HG02610 (cell line): ENCODE measurements at regions not wholly inside any gene's neighbourhood (a gene's known extent, or its start where the extent isn't known, plus 50 kb on each side); places are given as distances from the start of the nearest gene placed in this dataset.
A peak's percentile ranks its signal among the peaks of the same experiment; 100 is the strongest.
"Not testable (repeated sequence)": the region's sequence is repeated elsewhere in the genome, so short reads cannot be mapped to it uniquely, and the experiment has no call there.

Experiments
- ATAC-seq: cut with Tn5 transposase; IDR thresholded peaks from one replicate; pipeline ENCODE4 v1.9.1; 2021; ENCODE audit warnings: mild to moderate bottlenecking, moderate library complexity; ENCODE audit not compliant: unreplicated experiment

DNA sequence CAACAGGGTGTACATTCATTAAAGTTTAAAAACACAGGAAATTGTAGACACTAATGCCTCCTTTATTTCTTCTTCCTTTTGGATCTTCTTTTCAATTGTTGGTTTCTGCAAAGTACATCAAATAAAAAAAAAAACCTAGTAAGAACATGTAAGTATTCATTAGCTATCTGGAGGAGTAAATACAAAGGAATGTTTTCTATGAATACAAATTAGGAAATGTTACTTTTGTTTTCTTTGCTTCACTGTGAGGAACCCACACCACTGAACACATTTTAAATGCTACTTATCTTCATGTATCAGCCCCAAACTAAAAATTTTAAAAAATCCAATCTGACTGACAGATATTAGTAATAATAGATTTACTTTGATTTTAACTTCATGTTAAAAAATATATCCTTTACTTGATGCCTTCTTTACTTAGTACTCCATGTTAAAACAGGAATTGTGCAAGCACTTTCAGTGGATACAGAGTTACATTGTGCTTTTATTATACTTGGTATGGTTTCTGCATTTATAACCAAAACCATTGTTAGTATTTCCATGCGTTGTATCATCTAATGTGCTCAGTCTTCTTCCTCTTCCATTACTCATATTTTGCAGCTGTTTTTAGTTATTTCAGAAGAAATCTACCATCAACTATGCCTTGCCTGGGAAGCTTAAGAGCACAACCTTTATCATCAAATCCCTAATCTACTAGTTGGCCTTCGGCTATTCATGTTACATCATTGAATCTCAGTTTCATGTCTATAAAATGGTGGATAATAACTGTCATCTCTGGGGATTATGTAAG is 236.9 kb upstream of the DPYD start:
- ATAC-seq = no peak

DNA sequence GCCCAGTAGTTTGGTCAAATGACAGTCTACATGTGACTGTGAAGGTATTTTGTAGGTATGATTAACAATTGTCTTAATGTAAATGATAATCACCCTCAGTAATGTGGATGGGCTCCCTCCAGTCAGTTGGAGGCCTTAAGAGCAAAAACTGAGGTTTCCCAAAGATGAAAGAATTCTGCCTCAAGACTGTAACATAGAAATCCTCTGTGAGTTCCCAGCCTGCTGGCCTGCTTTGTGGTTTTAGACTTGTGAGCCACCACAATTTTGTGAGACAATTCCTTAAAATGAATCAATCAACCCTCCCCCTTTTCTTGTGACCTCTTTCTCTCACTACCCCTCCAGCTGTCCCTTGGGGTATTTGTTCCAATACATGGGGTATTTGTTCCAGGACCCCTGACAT is 226.4 kb upstream of the DPYD start:
- ATAC-seq = no peak

DNA sequence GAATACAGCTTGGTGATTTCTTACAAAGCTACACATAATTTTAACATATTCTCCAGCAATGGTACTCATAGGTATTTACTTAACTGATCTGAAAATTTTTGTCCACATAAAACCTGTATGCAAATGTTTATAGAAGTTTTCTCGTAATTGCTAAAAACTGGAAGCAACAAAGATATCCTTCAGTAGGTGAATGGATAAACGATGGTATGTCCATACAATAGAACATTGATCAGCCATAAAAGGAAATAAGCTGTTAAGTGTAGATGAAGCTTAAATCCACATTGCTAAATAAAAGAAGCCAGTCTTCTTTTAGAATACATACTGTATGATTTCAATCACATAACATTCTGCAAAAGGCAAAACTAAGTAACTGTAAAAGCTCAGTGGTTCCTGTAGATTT is 224.8 kb upstream of the DPYD start:
- ATAC-seq = no peak

DNA sequence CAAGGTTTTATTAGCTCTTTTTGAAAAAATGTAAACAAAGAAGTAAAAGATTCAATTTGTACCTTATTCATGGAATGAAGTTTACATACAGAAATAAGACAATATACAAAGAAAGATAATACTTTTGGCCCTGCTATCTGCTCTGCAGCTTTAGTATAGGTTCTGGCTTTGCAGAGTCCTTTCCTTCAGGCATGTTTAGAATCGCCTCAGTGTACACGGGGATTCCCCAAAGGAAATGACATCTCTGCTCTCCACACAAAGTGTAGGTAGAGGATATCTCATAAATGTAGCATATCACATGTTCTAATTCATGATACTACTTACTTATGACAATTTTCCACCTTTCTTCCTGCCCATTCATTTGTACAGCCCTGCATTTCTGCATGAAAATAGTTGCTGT is 222.6 kb upstream of the DPYD start:
- ATAC-seq = peak; percentile 86

DNA sequence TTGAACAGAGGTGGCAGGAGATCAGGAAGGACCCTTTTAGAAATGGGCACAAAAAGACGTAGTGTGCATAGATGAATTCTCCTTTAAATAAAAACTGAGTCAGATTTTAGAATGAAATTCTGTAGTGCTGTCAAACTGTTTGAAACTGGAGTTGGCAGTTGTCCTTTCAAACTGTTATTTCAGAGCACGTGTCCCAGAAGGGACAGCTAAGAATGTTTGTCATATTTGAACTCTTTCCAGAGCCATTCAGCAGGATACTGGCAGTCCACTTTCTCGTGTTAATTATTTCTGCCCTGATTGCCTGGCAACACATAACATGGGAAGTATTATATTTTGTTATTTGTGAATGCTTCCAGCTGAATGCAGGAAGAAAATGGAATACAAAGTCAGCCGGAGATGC is 212.3 kb upstream of the DPYD start:
- no peak for ATAC-seq

DNA sequence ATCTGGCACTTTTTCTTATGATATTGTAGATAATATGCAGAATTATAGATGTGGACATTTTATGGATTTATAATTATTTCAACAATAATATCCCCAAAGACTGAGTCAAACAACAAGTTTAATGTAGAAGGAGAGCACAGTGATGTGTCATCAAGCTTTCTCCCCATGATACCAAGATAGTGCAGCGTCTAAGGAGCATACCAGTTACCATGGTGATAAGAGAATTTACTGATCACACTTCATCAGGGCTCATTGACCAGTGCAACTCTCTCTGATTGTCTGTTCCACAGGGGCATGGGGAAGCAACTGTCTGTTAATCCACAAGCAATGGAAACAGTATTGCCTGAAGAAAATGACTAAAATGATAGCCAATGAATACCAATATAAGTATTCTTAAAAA is 209.6 kb upstream of the DPYD start:
- ATAC-seq = no peak

DNA sequence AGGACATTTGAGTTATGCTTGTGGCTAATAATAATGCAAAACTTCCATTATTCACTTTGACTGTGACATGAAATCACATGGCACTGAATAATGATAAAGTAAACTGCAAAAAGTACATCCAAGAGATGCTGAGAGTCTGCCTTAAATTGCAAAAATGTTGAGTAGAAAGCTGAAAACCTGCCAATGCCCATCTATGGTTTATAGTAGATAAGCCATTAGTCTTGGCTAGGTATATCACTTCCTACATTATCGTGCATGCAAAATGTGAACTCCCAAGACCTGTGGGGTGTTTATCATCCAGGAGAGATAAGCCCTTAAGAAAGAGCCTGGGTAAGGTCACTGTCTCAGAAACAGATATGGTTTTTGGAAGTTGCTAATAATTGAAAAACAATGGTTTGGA is 208.7 kb upstream of the DPYD start:
- ATAC-seq = no peak

DNA sequence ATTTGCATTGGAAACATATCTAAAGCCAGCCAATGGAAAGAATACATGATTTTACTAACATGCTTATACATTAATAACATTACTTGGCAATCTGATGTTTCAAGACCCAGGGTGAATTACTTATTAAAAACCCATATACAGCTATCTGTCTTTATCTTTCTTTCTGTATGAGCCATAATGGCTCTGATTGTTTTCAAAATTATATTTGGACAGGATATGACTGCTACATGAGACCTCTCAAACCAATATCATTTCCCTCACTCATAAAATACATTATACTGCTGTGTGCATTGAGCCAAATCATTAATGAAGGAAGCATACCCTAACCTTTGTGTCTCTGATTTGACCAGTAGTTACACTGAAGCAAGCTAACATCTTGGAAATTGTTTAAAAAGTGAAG is 205.9 kb upstream of the DPYD start:
- no peak for ATAC-seq

DNA sequence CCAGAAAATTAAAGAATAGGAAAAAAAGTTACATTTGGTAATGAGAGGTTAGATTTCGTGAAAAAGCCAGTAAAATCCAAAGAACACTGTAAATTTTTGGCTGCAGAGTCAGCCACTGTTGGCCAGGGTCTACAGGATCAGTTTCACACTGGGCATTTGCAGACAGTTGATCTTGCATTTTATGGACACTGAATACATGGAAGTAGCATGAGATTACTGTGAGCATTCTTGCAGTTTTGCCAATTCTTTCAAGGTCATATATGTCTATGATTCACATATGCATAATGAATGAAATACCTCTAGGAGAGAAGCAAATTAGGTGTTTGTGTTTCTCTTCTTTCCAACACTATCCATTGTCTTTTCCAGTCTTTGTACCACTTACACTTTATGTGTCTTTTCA is 200.8 kb upstream of the DPYD start:
- ATAC-seq = no peak

DNA sequence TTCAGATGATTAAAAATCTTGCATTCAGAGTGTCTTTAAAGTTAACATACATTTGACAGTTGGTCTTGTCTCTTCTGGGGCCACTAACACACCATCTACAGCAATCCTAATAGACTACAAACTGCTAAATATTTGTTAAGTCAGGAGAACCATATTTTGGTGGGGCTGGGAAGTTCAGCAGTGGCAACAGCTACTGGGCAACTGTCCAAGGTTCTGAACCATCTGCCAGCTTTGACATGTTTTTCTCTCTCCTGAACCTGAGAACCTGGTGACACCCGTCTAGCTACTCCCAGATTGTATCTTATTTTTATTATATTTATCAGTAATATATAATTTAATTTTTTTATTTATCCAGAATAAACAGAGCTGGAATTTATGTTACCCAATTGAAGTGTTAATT is 199.0 kb upstream of the DPYD start:
- no peak for ATAC-seq

DNA sequence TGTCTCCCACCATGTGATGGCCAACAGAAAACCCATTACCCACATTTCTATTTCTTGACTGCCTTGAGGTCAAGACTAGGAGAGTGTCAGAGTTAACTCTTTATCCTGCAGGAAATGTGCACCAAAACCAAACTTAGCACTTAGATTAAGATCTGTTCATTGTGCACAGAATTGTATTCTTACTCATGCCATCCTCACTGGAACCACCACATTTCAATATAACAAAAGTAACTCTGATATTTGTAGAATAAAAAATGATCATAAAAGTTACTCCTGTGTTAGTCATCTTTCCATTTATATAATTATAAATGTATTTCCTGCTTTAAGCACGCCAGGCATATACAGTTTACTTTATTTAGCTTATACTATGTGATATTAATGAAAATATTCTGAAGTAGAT is 193.0 kb upstream of the DPYD start:
- ATAC-seq = no peak

DNA sequence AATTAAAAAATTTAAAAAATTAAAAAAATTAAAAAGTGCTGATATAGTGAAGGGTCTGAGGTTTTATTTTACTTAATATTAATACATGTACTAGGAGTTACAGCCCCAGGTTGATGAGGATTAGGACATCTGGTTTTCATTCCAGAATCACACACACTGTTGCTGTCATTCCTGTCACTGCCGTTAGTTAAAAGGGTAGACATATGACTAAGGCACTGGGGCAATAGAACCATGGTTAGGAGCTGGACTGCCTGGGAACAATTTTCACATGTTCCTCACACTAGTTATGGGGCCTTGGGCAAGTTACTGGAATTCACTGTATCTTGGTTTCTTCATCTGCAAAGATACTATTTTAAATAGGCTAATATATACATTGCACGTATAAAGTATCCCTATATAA is 191.8 kb upstream of the DPYD start:
- no peak for ATAC-seq

DNA sequence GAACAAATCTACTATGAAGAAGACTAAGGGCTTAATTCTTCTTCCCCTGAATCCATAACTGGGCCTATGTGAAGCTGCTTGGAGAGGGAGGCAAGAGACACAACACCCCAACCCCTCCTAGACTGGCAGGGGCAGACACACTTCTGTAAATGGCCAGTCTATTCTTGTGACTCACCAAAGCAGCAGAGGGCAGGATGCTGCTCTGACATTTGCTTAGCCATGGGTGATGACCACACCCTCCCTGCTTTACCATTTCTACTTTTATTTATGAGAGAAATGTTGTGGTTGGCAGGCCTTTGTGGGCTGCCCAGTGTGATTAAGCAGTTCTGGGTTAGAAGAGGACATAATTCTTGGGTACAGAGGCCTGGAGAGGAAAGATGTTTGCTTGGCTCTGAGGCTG is 189.8 kb upstream of the DPYD start:
- ATAC-seq = no peak

DNA sequence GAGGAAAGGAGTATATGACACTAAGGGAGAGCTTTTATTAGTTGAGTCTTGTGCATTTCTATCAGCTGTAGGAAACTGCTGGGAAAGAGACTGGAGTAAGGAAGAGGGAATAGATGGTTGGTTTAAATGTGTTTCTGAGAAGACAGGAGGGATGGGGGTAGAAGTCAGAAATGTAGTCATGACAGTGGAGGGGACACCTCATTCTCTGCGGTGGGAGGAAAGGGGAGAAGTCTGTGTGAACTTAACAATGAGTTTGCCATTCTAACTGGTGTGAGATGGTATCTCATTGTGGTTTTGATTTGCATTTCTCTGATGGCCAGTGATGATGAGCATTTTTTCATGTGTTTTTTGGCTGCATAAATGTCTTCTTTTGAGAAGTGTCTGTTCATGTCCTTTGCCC is 187.5 kb upstream of the DPYD start:
- not testable (repeated sequence) for ATAC-seq

DNA sequence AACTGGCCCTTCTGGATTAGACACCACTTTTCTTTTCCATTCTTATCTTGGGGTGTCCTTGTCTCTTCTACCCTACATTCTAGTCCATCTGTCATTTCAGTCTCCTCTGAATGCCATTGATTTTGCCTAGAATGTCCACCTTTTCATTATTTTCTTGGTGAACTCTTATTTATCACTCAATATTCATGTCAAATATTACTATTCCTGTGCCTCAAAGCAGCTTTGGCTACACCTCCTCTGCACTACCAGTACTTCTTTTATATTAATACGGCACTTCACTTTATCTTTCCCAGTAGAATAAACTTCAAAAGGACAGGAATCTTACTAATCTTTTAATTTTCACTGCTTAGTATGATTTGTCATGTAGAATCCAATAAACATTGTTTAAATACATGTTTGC is 186.4 kb upstream of the DPYD start:
- ATAC-seq = no peak

DNA sequence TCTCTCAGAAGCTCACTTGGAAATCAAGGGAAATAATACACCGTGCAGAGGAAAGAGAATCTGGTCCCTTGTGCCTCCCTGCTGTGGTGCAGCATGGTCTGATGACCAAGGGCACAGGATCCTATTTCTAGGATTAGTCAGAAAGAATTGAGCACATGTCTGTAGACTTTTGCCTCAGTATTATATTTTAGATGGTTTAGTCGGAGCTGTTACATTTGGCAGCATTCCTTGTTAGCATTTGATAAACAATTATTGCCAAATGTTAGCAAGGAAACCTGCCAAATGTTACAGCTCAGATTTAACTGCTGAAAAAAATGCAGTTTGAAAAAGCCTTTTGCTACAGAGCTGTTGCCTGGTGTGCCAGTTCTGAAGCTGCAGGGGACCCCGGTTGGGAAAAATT is 183.5 kb upstream of the DPYD start:
- ATAC-seq = no peak

DNA sequence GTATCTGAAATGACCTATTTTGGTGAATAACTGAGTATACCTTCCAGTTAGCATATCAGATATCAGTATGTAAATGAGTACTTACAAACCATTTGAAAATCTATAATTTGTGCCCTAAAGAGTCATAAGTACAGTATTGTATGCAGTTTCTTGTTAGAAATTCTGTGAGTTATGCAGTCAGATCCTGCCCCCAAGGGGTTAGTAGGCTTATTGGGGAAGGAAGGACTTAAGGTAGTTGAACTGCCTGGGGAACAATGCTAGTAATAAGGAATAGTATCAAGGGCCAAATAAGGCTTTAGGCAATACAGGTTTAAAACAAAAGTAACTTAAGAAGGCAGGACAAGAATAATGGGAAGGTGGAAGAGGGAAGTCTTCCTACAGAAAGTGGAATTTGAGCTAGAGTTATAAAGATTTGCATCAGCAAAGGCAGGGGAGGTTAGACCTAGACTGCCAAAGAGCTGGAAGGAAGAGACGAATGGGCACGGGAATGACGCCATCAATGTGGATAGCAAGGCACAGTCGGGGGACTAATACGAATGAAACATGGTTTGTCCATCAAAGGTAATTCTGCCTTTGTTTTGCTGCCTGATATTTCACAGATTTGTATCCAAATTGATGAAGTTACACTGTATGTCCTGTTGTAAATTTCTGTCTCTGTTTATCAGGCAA is 182.9 kb upstream of the DPYD start:
- no peak for ATAC-seq

DNA sequence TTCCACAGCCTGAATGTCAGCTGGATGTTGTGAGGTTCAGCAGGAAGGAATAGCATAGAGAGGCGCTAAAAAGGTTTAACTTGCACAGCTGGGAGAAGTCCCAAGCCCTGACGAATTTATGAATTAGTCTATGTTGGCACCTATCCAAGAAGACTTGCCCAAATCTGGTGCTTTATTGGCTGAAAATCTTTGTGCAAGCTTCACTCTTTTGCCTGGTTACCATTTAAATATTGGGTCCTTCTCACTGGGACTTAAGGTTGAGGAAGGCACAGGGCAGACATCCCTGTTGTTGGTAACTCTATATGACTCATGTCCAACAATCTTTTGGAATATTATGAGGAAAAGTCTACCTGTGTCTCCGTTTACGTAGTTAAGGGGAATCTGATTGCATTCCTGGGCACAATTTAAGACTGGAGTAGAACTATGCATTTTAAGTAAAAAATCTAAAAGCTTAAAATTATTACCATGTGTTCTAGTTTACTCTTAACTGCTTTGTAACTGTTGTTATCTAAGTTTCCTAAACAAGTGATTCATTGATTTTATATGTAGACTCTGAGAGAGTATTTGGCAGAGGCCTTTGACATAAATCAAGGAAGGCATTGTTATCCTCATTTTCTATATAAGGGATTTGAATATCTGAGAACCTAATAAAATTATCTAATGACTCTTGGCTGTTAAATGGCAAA is 181.7 kb upstream of the DPYD start:
- no peak for ATAC-seq

DNA sequence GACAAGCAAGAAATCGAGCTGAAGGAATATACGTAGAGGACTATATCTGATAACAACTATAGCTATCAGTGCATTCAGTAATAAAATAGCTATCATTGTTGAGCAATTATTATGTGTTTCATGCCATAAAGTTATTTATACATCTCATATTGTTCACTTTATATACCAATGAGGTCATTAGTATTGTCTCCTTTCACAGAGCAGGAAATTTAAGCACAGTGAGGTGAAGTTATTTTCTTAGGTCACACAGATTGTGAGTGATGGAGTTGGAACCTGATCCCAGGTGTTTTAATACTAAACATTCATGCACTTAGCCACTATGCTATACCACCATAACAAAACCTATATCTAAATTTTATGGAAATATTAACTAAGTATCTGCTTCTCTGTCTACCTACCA is 180.5 kb upstream of the DPYD start:
- no peak for ATAC-seq

DNA sequence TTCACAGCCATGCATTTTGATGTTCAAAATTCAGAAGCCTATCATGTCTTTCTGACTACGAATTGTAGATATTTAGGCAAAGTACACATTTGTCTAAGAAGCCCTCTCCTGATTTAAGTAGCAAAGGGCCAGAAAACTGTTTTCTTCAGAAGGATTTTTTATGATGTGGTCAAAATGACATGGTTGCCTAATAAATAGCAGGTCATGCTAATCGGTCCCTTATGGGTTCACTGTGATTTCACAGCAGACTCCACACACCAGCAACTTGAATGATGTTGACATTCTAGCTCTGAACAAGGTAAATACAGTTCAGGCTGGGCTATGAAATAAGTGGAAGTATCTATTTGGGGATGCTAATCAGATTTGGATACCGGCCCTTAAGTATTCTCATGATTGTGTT is 178.7 kb upstream of the DPYD start:
- ATAC-seq = no peak

DNA sequence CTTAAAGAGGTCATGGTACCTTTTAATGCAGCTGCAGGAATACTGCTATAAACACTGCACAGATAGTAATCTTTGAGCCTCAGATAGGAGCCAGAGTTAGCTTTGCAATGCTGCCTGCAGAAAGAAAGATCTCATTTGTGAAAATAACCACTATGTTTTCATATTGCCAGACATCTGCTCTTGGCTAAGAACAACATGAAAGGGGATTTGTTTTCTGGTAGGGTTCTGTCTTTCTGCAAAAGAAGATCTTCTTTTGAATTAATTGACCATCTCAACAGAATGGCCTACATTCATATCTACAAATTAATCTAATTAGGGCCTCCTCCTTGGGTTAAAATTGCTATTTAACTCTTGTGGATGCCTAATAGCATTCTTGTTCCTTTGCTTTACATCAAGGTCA is 177.6 kb upstream of the DPYD start:
- no peak for ATAC-seq

DNA sequence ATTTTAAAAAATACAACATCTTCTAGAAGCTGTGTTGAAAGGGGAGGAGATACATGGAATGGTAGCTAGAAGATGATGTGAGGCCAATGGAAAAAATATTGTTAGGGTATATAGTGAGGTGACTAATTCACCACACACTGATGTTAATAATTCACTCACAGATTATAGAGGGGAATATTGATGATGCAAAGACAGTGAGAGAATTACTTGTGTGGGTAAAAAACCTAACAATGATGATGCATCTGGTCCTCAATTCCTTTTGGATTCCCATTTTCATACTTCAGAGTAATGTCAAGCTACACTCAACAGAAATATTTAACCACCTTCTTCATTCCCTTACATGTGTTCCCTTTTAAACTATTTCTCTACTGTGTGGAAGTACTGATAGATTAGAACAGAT is 169.5 kb upstream of the DPYD start:
- ATAC-seq = no peak
